ENCODE measurements at regions not wholly inside any gene's neighbourhood (a gene's known extent, or its start where the extent isn't known, plus 50 kb on each side); places are given as distances from the start of the nearest gene placed in this dataset.

DNA sequence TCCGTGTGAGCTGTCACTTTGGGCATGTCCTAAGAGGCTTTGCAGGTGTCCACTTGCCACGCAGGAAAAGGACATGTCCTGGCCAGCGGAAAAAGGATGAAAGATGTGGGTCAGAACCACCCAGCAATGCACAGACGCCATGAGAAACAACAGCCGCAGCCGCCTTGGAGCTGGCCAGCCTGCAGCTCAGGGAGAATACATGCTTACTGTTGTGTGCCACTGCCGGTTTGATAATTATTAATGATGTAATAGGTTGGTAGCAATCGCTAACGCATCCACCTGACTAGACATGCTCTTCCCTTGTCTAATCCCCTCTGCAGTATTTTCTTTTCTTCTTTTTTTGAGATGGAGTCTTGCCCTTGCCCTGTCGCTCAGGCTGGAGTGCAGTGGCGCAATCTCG lies 221.7 kb downstream of the HAUS1 start:
- DNase-seq, result no peak

- no peak for DNase-seq
These were observed 225.6 kb downstream of the HAUS1 start for GRCh38 chr18:46329736-46330246.

DNA sequence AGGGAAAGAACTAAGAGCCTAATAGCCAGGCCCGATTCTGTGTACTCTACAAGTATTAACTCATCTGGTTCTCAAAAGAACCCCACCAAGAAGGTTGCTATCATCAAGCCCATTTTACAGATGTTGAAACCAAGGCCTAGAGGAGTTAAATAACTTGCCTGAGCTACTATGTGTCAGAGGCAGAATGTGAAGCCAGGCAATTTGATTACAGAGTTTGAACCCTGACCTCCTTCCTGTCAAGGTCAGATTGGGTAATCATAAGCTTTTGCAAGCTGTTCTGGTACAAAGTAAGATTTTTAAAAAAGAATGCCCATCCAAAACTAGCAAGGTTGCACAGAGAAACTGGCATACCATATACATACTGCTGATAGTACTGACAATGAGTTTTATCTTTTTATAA lies 227.1 kb downstream of the HAUS1 start:
- DNase-seq, result no peak

DNA sequence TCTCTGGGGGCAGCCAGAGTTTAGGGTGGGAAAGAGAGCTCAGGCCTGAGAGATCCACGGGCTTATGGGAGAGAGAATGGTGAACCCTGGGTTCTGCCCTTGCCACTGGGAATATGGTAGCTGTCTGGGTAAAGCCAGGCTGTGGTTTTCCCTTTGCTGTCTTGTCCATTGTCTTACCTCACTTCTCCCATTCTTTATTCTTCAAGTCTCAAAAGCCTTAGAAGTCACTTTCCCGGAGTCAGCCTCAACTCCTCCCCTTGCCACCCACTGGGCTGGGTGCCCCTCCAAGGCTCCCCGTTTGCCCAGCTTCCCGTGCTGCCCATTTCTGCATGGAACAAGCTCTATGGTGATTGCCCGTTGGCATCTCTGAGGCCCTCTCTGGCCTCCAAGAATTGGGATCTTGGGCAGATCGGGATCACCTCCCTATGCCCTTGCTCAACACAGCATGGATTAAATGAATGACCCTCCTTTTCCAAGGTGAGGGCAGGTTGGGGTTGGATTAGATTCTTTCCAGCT lies 228.2 kb downstream of the HAUS1 start:
- DNase-seq, result no peak

DNA sequence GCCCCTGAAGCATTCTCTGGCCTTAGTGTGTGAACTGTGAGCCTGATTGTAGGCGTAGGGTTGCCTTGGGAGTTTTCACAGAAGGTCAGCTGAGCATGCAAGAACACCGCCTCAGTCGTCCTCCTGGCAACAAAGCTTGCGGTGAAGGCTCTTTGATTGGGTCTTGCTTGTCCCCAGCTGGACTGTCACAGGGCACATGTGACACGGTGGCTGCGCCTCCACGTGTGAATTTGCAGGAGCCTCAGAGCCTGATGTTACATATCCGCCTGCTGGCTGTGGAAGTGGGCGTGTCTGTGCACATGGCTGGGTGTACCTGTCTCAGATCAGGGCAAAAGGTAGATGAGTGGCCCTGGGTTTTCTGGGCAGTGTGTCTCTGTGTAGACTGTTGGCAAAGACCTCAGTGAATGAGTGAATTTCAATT lies 228.7 kb downstream of the HAUS1 start:
- no peak for DNase-seq

DNA sequence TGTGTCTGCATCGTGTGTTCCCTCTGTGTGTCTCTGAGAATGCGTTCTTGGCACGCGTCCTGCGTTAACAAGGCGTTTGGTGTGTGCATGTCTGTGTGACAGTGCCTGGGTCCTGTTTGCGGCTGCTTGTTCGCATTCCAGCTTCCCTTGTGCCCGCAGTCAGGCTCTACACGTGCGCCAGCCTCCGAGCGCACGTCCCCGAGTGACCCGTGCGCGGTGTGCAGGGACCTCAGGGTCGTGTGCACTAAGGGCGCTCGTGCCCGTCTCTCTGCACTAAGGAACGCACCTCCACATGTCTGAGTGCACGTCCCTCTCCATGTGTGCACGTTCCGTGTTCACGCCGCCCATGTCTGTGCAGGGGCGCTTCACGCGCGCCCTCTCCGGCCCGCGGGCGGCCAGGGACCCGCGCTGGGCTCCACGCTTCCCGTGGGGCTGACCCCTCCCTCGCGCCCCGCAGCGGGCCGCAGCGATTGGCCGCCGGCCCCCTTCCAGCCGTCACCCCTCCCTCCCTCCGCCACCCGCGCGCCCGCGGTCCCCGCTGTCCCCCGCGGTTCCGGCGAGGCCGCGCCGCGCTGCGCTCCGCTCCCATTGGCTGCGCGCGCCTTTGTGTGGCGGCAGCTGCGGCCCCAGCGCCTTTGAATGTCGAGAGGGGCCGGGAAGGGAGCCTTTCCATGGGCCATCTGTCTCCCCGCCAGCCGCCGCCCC lies 229.4 kb downstream of the HAUS1 start:
- no peak for DNase-seq

DNA sequence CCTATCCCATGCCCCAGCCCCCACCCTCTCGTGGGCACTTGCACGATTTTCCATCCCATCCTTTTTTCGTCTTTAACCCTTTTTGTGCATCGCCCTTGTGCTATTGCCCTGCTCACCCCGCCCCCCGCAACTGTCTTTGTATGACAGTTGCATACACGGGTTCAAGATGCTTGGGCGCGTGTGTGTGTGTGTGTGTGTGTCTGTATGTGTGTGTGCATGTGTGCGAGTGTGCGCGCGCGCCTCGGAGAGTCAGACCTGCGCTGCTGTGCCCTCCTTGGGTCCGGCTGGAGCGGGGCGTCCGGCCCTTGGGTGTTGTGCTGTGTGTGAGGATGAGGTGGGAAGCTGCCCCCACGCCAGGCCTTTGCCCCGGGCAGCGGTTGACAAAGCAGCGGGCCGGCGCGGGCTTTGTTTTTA lies 230.7 kb downstream of the HAUS1 start:
- no peak for DNase-seq

DNA sequence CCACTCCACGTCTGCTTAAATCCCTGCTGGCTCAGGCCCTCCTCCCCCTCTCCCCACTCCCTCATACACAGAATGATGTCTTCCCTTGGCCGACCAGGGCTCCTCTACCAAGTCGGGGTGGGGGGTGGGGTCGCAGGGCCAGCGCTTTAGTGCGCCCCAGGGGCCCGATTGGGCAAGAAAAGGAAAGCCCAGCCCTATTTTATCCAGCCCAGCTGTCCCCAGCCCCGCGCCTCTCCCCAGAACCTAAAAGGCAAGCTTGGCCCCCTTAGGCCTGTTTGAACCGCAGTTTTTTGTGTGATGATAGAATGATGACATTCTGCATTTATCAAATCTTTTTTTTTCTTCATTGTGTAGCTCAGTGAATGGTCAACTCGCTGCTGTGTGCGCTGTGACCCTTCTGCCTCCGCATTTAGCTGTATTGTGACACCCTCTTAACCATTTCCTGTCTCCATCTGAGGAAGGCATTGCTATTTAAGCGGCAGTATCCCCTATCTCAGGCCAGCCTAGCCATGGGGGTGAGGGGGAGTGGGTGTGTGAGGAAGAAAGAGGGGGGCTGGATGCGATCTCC lies 231.4 kb downstream of the HAUS1 start:
- DNase-seq, result no peak

DNA sequence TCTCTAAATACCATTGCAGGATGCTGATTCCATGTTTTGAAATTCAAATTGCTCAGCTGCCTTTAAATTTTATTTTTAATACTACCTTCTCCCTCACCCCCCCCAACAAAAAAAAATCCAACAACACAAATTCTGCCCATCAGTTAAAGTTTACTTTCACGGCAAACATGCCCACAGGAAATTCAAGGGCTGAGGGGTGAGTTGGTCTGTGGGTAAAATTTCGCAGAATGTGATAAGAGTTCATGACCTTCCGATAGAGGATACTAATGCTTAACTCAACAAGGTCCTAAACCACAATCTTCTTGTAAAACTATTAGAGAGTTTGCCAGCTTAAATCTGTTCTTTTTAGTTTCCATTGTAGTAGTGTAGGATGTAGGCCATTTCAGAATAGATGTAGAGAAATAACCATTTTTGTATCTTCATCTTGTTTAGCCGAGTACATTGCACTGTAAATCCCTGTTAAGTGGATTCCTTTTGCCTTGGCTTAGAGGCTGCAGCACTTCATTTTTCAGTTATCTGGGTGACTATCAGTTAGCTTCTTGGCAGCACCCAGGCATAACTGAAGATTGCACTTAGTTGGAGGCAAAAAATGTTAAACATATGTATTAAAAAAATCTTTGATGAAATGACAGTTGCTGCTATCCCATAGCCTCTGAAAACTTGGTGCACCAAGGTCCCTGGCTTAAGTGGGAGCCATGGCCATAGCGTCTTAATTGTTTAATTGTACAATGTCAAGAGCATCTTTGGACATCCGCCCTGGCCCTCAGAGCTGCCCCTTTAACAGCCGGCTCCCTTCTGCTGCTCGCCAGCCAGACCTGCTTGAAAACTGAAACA lies 232.3 kb downstream of the HAUS1 start:
- DNase-seq, result no peak

- no peak for DNase-seq
These were observed 233.1 kb downstream of the HAUS1 start for GRCh38 chr18:46337271-46337670.

- DNase-seq, result no peak
These were observed 234.0 kb downstream of the HAUS1 start for GRCh38 chr18:46338205-46338604.

DNA sequence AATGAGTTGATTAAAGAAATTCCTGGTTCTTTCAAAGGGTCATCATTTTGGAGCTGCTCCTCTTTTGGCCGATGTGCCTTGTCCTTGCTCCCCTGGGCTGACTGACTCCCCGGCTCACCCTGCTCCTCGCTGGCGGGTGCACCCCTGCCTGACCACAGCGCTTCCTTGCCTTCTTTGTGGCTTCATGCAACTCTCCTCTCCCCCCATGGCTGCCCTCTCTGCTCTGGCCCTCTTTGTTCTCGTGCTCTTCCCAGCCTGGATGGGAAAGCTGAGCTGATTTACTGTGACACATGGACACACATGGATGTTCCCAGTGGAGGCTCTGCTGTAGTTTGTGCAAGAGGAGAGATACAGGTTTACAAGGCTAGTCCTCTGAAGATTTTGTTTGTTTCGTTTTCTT lies 234.6 kb downstream of the HAUS1 start:
- DNase-seq, result no peak

GRCh38 chr18:46340716-46341115 lies 236.5 kb downstream of the HAUS1 start:
- no peak for DNase-seq

GRCh38 chr18:46341986-46342525 lies 237.9 kb downstream of the HAUS1 start:
- DNase-seq, result no peak

DNA sequence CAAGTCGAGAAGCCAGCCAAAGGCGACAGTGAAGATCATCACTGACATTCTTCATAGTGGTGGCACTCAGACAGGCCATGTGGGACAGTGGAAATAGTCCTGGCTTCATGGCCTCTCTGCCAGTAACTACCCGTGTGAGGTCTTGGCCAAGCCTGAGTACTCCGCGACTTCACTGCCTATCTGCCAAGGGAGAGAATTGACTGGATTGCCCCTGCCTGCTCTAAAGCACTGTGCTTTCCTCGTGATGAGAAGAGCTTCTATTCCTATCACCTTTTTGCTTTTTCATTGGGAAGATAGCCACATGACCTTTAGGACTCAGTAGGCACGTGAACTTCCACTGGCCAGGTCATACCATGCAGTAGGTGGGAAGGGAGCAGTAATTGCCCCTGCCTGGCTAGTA lies 239.3 kb downstream of the HAUS1 start:
- no peak for DNase-seq

GRCh38 chr18:46343931-46344372 lies 239.8 kb downstream of the HAUS1 start:
- DNase-seq, result peak; percentile 52

- no peak for DNase-seq
These were observed 240.4 kb downstream of the HAUS1 start for GRCh38 chr18:46344416-46345180.

DNA sequence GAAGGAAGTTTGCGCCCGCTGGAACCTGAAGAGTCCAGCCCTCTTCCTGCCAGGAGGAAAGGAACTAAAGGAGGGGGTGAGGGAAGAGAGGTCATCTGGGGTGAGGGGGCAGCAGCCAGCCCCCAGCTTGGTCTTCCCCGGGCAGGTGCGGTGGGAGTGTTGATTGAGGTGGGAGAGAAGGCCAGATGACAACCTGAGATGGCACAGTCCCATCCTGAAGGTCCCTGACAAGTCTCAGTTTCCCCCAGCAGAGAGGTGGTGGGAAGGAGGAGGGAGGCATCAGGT lies 240.9 kb downstream of the HAUS1 start:
- no peak for DNase-seq

- DNase-seq, result no peak
These were observed 242.0 kb downstream of the HAUS1 start for GRCh38 chr18:46346213-46346612.

GRCh38 chr18:46346896-46347630 lies 242.9 kb downstream of the HAUS1 start:
- no peak for DNase-seq

DNA sequence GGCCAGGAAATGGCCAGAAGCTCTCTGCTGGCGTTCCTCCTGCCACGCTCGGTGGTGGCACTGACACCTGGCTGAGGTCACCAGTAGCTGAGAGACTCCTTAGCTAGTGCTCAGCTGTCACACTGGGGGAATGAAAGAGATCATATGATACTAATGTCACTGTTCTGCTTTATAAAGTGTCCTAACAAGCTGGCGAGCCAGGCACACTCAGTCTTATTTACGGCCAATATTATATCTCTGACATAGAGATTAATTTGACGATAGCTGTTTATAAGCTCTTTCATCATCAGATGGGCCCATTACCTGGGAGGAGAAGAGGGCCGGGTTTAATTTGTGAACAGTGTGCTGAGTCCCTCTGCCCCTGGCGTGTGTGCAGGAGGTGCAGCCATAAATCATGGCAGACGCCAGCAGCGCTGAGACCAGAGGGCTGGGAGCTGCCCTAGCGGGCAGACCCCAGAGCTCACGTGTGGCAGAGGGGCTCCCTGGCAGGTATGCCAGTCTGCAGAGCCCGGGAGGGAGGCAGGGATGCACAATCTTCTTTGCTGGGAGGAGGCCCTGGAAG lies 246.5 kb downstream of the HAUS1 start:
- no peak for DNase-seq

Measured in CD4-positive, alpha-beta T cell treated with Interleukin-17A for 4 hours (primary cell).